HG03135 (cell line): ENCODE measurements at regions not wholly inside any gene's neighbourhood (a gene's known extent, or its start where the extent isn't known, plus 50 kb on each side); places are given as distances from the start of the nearest gene placed in this dataset.
A peak's percentile ranks its signal among the peaks of the same experiment; 100 is the strongest.

Experiments
- ATAC-seq: cut with Tn5 transposase; IDR thresholded peaks from one replicate; pipeline ENCODE4 v1.9.1; 2021; ENCODE audit warnings: mild to moderate bottlenecking, moderate library complexity; ENCODE audit not compliant: unreplicated experiment

DNA sequence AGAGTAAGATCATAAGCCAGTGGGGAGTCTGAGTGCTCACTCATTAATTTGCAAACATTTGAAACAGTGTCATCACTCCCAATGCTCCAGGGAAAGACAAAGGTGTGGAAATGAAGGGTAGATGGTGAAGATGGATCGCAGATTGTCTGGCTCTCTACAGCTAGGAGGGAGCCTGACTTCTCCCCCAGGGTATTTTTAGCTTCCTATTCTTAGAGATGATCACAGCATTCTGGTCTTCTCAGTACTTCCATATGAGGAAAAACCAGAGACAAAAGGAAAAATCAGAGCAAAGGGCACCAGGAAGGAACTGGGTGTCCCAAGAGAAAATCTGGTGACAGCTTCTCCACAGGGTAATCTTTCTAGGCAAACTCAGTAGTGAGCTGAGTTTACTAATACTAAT is 401.9 kb upstream of the GRIA1 start:
- no peak for ATAC-seq

DNA sequence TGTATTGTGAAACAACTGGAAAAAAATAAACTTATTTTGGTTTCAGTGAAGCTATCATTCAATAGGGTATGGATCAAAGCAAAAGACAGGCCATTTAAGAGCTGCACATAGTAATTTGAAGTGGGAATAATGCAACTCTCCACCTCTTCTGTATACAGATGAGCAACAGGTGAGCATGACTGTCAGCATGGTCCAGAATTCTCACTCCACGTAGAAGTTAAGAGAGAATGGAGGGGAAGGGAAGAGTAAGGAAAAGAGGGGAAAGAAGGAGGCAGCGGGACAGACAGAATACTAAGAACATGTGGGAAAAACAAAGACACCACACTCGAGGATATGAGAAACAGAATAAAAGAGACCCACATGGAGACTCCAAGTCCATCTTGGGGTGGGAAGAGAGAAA is 396.1 kb upstream of the GRIA1 start:
- ATAC-seq, result no peak

DNA sequence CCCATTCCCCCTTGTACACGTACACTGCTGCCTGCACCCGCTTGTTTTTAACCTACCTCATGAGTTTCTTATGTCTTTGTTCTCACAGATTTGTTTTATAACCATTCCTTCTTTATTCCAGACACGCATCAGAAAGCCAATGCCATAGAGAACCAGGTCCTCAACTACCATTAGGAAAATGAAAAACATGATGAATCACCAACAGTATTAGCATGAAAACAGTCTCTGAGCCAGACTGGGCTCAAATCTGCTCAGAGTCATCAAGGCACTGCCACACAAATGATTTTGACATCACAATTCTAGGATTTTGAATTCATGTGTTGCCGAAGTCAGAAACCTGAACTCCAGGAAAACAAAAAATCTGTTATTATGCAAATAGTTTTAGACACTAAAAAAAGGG is 394.1 kb upstream of the GRIA1 start:
- ATAC-seq, result no peak

DNA sequence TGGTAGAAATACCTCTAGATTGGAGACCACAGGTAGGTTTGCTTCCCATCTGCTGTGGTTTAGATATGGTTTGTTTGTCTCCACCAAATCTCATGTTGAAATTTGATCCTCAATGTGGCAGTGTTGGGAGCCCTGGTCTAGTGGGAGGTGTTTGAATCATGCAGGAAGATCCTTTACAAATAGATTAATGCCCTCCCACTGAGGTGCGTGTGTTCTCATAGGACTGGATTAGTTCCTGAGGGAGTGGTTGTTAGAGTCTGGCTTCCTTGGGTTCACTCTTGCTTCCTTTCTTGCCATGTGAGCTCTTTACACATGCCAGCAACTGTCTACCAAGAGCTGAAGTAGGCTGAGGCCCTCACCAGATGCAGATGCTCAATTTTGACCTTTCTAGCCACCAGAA is 391.1 kb upstream of the GRIA1 start:
- no peak for ATAC-seq

DNA sequence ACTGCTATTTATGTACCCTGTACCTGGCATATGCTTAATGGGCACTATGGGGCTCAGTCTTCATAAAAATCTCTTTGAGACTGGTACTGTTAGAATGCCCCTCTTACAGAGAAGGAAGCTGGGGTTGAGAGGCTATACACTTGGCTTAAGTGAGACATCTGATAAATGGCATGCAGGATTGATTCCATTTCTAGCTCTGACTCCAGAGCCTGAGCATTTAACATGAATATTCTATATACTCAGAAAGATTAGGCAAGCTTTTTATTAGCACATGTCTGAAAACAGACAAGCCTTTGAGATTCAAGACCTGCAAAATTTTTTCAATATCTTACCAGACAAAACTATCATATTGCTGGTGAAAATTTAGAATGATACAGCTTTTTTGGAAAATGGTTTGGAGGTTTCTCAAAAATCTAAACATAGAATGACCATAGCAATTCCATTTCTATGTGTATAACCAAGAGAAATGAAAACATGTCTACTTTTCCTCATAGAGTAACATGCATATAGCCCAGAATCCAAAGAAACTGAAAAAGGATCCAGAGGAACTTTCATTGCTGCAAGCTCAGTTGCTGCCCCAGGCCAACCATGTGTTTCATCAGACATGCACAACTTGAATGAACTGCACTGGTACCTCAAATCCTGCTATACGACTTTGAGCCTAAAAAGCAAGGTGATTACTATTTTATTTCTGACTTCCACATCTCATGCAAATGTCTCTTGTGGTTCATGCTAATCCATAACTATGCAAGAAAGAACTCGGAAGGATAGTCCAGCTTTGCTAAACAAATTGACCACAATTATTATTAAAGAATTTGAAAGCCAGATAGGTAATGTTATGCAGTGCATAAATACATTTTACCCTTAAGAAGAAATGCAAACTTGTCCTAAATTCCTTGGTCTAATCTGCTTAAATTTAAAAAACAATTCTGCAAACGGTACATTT is 389.0 kb upstream of the GRIA1 start:
- ATAC-seq, result no peak

DNA sequence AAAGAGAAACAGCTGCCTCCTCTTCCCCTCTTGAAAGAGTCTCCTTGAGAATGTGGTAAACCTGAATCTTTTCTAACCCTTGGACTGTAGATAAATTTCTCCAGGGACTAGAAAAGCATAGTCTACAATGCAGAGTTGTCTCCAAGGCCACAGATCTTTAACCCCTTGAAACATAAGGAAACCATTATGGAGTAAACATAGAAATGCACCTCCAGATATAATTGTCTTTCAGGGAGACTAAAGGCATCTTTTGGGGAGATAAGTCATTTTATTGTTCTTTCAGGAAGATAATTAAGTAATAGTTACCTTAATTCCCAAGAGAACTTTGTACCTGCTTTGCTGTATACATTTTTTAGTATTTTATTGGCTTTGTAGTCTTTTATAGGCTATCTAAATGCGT is 373.6 kb upstream of the GRIA1 start:
- ATAC-seq, result no peak

DNA sequence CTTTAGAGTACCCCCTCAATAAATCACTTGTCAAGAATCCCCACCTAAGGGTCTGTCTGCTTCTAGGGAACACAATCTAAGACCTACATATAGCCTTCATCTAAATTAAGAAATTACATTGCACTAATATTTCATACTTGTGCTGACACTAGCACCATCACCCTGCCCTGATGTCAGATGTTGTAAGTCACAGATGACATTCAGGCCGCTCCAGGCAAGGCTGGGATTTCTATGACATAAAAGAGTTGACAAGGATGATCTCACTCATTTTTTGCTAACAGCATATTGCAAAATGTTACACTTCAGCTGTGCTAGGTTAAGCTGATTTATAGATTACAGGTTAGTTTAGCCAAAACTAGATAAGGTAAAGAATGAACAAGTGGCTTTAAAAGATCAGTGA is 372.5 kb upstream of the GRIA1 start:
- no peak for ATAC-seq

DNA sequence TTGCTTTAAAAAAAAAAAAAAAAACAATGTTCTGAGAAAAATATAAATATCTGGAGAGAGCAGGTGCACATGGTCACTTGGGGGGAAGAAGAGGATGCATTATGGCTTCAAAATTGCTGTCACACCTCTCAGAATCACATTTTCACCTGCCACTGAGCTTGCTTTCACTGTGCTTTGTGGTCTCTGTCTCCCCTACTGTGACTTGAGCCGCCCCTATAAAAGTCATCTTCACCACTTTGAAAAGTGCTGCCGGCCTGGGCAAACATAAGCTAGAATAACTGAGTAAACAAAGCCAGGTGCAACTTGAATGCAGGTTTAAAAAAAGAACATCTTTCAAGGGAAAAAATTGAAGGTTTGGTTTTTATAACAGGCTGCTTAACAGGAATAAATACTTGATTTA is 368.1 kb upstream of the GRIA1 start:
- no peak for ATAC-seq

DNA sequence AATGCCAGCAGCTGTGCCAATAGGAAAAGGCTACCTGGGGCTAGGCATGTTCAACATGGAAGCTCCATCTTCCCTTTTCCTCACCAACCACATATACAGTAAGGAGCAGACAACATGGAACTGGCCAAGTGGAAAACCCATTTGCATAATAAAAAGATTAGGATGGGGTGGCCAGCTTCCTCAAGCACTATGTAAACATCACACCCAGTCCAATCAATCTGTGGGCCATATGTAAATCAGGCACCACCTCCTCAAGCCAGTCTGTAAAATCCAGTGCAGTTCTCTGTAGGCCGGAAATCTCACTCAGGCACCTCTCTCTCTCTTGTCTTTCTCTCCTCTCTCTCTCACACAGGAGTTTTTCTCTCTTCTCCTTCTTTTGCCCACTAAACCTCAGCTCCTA is 360.2 kb upstream of the GRIA1 start:
- no peak for ATAC-seq

DNA sequence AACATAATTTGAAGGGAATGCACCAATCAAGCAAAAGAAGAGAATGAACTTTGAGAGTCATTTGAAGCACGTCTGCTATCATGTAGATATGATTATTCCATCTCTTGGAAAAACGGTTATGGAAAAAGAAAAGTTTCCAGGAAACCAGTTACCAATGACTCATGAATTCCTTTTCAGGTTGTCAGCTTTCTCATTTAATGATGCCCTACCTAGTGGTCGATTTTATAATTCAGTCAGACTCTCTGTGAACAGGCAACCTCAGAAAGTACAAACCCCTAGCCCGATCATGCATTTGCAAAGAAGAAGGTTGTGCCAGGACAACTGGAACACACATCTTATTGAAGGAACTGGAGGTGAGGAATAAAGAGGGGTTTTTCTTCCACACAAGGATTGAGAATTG is 355.1 kb upstream of the GRIA1 start:
- ATAC-seq, result no peak

DNA sequence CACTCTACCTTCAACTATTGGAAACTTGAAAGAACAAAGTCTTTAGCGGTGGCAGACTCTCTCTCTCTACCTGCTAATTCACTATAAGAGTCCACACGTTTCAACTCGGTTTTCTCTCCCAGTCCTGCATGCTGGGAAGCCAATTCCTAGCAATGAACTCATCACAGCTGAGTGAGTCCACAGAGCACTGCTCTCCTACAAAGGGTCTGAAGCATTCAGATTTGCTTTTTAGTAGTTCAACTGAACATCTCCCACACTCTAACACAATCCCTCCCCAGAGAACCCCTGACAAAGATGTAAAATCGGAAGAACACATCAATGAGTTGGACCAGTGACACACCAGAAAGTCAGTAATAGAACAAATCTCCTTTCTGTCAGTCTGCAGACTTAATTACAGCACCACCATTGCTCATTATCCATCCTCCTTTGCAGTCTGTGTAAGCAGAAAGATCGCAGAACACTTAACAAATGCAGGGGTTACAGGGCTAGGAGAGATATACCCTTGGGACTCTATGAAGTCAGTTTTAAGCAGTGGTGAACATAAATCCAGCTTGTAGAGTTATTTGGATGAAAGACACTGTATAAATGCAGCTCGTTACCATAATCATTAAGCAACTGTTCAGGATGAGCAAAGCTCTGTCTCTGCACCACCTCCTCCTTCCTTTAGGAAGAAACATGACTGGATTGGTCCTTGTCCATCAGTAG is 353.4 kb upstream of the GRIA1 start:
- ATAC-seq, result no peak

DNA sequence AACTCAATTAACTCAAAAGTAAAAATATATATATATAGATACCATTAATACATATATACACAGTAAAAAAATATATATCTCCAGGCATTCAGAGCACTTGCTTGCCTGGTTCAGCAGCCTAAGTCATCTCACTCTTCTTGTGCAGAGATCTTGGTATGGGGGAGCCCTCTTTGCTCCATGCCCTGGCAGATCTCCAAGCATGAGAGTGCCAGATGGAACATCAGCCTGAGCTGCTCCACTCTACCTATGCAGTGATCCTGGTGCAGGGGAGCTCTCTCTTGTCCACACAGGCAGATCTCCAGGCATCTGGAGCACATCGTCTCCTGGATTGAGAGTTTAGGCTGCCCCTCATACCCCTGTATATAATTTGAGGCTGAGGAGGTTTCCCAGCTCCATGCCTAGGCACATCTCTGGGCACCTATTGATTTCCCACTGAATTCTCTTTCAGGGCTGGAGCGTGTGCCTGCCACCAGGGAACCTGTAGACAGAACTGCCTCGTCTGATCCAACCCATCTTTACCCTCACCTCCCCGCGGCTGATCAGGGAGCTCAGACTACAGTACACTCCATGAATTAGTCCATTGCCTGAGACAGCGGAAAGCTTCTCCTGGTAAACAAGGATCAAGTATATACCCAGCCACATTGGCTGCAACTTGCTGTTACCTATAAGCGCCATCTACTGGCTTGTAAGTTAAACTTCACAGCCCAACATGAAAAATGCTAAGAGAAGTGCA is 342.4 kb upstream of the GRIA1 start:
- peak; percentile 80 for ATAC-seq

DNA sequence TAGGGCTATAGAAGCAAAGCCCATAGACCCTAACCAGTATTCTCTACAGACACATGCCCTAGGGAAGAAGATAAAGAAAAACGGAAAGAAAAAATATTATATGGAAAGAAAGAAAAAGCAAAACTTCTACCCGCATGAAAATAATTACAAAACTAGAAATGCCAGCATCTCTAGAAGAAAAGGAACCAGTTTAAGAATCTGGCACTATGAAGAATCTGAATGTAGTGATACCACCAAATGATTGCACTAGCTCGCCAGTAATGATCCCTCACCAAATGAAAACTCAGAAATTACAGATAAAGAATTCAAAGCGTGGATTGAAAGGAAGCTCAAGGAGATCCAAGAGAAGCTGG is 341.9 kb upstream of the GRIA1 start:
- ATAC-seq, result no peak

DNA sequence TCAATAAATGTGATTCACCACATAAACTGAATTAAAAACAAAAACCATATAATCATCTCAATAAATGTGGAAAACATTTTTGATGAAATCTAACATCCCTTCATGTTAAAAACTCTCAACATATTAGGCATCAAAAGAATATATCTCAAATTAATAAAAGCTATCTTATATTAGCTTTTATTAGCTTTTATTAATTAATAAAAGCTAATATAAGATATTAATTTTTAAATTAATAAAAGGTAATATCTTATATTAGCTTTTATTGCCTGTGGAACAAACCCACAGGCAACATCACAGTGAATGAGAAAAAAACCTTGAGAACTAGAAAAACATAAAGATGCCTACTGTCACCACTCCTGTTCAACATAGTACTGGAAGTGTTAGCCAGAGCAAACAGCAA is 338.9 kb upstream of the GRIA1 start:
- no peak for ATAC-seq

DNA sequence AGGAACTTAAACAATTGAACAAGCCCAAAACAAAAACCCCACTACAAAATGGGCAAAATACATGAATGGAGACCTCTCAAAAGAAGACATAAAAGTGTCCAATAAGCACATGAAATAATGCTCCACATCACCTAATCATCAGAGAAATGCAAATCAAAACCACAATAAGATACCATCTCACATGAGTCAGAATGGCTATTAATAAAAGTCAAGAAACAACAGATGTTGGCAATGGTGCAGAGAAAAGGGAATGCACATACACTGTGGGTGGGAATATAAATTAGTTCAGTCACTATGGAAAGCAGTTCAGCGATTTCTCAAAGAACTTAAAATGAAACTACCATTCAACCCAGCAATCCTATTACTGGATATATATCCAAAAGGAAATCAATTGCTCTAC is 337.4 kb upstream of the GRIA1 start:
- ATAC-seq, result no peak

DNA sequence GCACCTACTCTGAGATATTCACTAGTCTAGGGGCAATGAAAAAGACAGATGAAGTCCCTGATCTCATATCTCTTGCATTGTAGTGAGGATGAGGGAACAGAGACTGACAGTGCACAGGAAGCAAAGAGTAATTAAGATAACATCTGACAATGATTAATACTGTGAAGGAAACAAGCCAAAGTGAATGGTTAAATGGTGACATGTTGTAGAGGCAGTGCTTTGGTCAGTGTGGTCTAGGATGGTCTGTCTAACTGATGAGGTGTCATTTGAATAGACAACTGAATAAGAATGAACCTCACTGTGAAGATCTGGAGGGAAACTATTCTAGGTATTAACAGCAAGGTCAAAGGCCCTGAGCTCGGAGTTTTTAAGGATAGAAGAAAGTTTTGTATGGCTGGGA is 333.3 kb upstream of the GRIA1 start:
- ATAC-seq, result no peak

DNA sequence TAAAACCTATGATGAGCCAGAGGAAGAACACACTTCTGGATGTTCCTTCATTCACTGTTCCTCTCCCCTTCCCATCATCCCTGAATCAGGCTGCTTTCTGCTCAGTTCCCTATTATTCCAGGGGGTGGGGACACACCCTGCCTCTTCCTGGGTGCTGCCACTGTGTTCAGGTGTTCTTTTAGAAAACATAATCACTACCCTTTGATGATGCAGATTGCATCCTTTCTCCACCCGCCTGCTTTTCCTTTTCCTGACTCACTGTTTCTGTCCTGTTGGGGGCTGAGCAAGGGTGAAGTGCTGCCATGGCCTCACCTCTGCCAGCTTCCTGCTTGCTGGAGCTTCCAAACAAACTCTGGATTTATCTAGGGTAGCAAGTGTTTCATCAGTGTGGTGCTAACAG is 331.9 kb upstream of the GRIA1 start:
- ATAC-seq, result no peak

DNA sequence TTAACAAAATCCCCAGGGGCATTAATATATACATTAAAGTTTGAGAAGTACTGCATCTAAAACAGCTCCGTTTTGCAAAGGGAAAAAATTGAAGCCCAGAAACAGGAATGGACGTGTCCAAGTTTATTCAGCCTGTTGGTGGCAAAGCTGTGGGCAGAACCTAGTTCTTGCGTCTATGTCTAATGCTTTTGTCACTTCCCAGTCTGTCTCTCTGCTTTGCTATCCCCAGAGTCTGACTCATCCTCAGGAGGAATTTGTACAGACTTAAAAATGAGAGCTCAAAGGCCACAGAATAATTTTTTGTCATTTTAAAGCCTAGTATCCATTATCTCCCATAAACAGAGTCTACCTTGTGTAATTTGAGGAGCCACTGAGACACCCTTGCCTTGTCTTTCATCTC is 330.9 kb upstream of the GRIA1 start:
- ATAC-seq, result no peak

DNA sequence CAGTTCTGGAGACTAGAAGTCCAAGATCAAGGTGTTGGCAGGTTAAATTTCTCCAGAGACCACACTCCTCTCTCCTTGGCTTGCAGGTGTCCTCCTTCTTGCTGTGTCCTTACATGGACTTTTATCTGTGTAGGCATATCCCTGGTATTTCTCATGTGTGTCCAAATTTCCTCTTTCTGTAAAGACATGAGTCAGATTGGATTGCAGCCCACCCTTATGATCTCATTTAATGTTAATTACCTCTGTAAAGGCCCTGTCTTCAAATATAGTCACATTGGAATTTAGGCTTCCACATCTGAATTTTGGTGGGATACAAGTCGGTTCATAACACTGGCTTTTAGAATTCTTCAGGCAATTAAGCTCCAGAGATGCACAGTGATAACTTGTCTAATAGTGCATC is 322.2 kb upstream of the GRIA1 start:
- ATAC-seq, result no peak

DNA sequence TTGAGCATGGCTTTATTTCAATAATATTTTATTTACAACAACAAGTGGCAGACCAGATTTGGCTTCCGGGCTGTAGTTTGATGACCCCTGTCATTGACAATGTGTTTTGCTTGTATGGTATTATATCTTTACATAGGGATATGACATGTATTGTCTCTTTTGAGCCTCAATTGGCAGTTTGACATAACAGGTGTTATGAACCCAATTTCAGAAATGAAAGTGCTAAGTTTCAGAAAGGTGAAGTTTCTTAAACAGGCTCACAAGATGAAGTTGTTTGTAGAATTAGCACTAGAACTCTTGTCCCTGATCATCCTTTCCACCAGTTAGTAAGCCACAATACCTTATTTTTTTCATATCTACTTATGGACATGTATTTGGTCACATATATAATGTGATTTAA is 303.0 kb upstream of the GRIA1 start:
- ATAC-seq, result peak; percentile 68

DNA sequence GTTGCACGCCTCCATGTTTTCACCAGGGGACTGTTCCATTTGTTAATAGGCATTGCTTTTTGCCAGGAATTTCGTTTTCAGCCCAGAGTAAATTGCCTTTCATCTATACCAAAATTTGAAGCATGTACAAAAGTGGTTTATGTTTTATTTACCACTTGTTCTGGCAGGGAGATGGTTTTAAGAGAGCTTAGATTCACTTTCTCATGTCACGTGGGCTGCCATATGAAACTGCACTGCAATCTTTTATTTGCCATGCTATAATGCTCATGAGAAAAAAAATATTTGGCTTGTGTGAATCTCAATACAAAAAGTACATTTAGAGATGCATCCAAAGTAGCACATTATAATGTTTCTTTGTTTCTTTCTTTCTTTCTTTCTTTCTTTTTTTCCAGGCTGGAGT is 284.1 kb upstream of the GRIA1 start:
- ATAC-seq, result no peak

DNA sequence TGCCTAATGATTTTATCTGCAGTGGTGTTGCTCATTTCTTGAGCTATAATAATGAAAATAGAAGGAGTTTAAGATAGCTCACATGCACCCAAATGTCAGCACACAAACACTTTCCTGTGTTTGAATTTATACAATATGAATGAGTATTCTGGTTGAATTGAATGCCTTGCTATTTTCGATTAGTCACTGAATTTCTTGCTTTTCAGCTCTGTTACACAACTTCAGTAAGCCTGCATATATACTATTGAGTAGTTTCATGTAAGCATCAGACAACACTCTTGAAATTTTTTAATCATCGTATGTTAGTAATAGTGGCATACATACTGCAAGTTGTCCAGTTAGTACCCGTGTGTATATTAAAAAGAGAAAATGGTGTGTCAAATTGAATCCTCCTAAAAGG is 281.5 kb upstream of the GRIA1 start:
- ATAC-seq, result no peak
